ENCODE measurements at regions not wholly inside any gene's neighbourhood (a gene's known extent, or its start where the extent isn't known, plus 50 kb on each side); places are given as distances from the start of the nearest gene placed in this dataset.

GRCh38 chr3:72384602-72385001 is 463.6 kb downstream of the SHQ1 start:
- no peak for TF ChIP-seq POLR2A (IDR thresholded peaks at IDR 0.05)
- TF ChIP-seq POLR2AphosphoS5 (IDR thresholded peaks at IDR 0.05; ENCODE audit: insufficient read depth in 1 of 2, low read depth in 1 of 2): no peak
- TF ChIP-seq CTCF (IDR thresholded peaks at IDR 0.05): no peak

All from vagina (tissue), 2 donors.